NT2/D1 (cell line): ENCODE measurements at regions not wholly inside any gene's neighbourhood (a gene's known extent, or its start where the extent isn't known, plus 50 kb on each side); places are given as distances from the start of the nearest gene placed in this dataset.

ENCODE experiments used
- YY1 ChIP-seq: IDR thresholded peaks from 2 replicates; pipeline ENCODE4 v1.6.1; 2011; ENCODE audit not compliant: insufficient read length, insufficient read depth
- ZNF274 ChIP-seq: IDR thresholded peaks from 2 replicates; pipeline ENCODE4 v1.6.1; 2011; ENCODE audit warnings: mild to moderate bottlenecking, low read depth, low read length

DNA sequence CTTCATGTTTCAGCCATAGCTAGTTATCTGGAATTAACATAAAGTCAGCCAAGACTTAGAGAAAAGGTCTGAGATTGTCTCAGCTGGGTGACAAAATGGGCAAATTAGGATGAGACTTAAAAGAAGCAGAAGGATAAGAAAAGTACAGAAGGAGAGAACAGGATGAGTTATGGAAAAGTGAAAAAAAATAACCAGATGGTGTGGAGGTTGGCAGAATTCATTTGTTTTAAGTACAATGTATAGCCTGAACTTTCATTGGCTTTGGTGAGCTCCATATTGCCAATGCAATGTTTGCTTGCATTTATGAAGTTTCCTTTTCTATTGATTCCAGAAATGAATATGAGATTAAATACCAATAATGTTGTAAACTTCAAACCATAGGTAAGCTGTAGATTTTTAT is 447.2 kb upstream of the DPH6 start:
- no peak for TF ChIP-seq YY1
- TF ChIP-seq ZNF274 = no peak
